Skeletal muscle tissue (tissue), 3 donors: ENCODE measurements at regions not wholly inside any gene's neighbourhood (a gene's known extent, or its start where the extent isn't known, plus 50 kb on each side); places are given as distances from the start of the nearest gene placed in this dataset.

Experiments
- H3K27ac ChIP-seq: one replicate; pipeline ENCODE4 v1.7.0; 2013; ENCODE audit warnings: mild to moderate bottlenecking, low read depth, low read length, inconsistent platforms
- H3K27me3 ChIP-seq, 3 donors: one replicate each; pipeline ENCODE4 v1.7.0; 2013; ENCODE audit warnings: low read length in 3 of 3; ENCODE audit not compliant: control insufficient read depth in 3 of 3, insufficient read depth in 3 of 3
- H3K36me3 ChIP-seq, 3 donors: one replicate each; pipeline ENCODE4 v1.7.0; 2013; ENCODE audit warnings: low read length in 3 of 3; ENCODE audit not compliant: control insufficient read depth in 3 of 3, insufficient read depth in 3 of 3
- H3K4me1 ChIP-seq, 3 donors: one replicate each; pipeline ENCODE4 v1.7.0; 2013; ENCODE audit warnings: low read length in 3 of 3, mild to moderate bottlenecking in 3 of 3; ENCODE audit not compliant: control insufficient read depth in 3 of 3, insufficient read depth in 3 of 3
- H3K4me3 ChIP-seq, 3 donors: one replicate each; pipeline ENCODE4 v1.7.0; 2013; ENCODE audit warnings: low read length in 3 of 3
- H3K9ac ChIP-seq, 3 donors: one replicate each; pipeline ENCODE4 v1.7.0; 2013; ENCODE audit warnings: low read length in 3 of 3, mild to moderate bottlenecking in 3 of 3, moderate library complexity in 2 of 3, low read depth in 1 of 3
- H3K9me3 ChIP-seq, 3 donors: one replicate each; pipeline ENCODE4 v1.7.0; 2013; ENCODE audit warnings: low read length in 3 of 3; ENCODE audit not compliant: control insufficient read depth in 3 of 3
- donor health status: Osteomylitis.

GRCh38 chr6:137767911-137768690, 99.0 kb upstream of the TNFAIP3 start:
- H3K27me3 ChIP-seq: no peaks in the 10 kb centered on the region
- H3K4me1 ChIP-seq: no peaks in the 10 kb centered on the region
- H3K27ac ChIP-seq: no peak overlapping the region
- no peak overlapping the region for H3K9ac ChIP-seq
- no peaks in the 10 kb centered on the region for H3K9me3 ChIP-seq
- no peaks in the 10 kb centered on the region for H3K36me3 ChIP-seq
- H3K4me3 ChIP-seq: no peak overlapping the region

- Histone ChIP-seq H3K27ac (no peak overlapping the region), H3K4me3 (no peak overlapping the region), H3K9me3 (no peaks in the 10 kb centered on the region), H3K36me3 (no peaks in the 10 kb centered on the region), H3K4me1 (no peaks in the 10 kb centered on the region), H3K27me3 (no peaks in the 10 kb centered on the region), H3K9ac (no peak overlapping the region)
Observed at GRCh38 chr6:137768935-137769334, 98.1 kb upstream of the TNFAIP3 start.

- H3K27ac ChIP-seq: no peak overlapping the region
- H3K36me3 ChIP-seq: no peaks in the 10 kb centered on the region
- H3K9ac ChIP-seq: no peak overlapping the region
- H3K27me3 ChIP-seq: no peaks in the 10 kb centered on the region
- H3K9me3 ChIP-seq: no peaks in the 10 kb centered on the region
- H3K4me3 ChIP-seq: no peak overlapping the region
- no peaks in the 10 kb centered on the region for H3K4me1 ChIP-seq
Observed at GRCh38 chr6:137769797-137770362, 97.2 kb upstream of the TNFAIP3 start.

- Histone ChIP-seq H3K27ac (no peak overlapping the region), H3K9me3 (no peaks in the 10 kb centered on the region), H3K27me3 (no peaks in the 10 kb centered on the region), H3K36me3 (no peaks in the 10 kb centered on the region), H3K4me1 (peaks cover 0 to 10% (median 0%) of the 10 kb centered on the region in 3 donors), H3K4me3 (no peak overlapping the region), H3K9ac (no peak overlapping the region)
Observed at GRCh38 chr6:137772541-137773250, 94.4 kb upstream of the TNFAIP3 start.

GRCh38 chr6:137775227-137775626, 91.8 kb upstream of the TNFAIP3 start:
- Histone ChIP-seq H3K4me1 (peaks cover 0 to 10% (median 0%) of the 10 kb centered on the region in 3 donors), H3K27ac (no peak overlapping the region), H3K36me3 (no peaks in the 10 kb centered on the region), H3K4me3 (no peak overlapping the region), H3K9me3 (no peaks in the 10 kb centered on the region), H3K27me3 (no peaks in the 10 kb centered on the region), H3K9ac (no peak overlapping the region)

- no peak overlapping the region for H3K4me3 ChIP-seq
- H3K27ac ChIP-seq: no peak overlapping the region
- no peaks in the 10 kb centered on the region for H3K36me3 ChIP-seq
- H3K27me3 ChIP-seq: no peaks in the 10 kb centered on the region
- H3K9me3 ChIP-seq: no peaks in the 10 kb centered on the region
- H3K4me1 ChIP-seq: peaks cover 0 to 10% (median 0%) of the 10 kb centered on the region in 3 donors
- no peak overlapping the region for H3K9ac ChIP-seq
Observed at GRCh38 chr6:137775720-137776119, 91.3 kb upstream of the TNFAIP3 start.

GRCh38 chr6:137776256-137776655, 90.8 kb upstream of the TNFAIP3 start:
- Histone ChIP-seq H3K9ac (no peak overlapping the region), H3K9me3 (no peaks in the 10 kb centered on the region), H3K4me3 (no peak overlapping the region), H3K36me3 (no peaks in the 10 kb centered on the region), H3K27me3 (no peaks in the 10 kb centered on the region), H3K4me1 (peaks cover 0 to 10% (median 0%) of the 10 kb centered on the region in 3 donors), H3K27ac (no peak overlapping the region)

GRCh38 chr6:137776786-137777686, 90.0 kb upstream of the TNFAIP3 start:
- Histone ChIP-seq H3K36me3 (no peaks in the 10 kb centered on the region), H3K9me3 (no peaks in the 10 kb centered on the region), H3K27ac (no peak overlapping the region), H3K27me3 (no peaks in the 10 kb centered on the region), H3K4me3 (no peak overlapping the region), H3K9ac (no peak overlapping the region), H3K4me1 (peaks cover 0 to 10% (median 0%) of the 10 kb centered on the region in 3 donors)

GRCh38 chr6:137777687-137778075, 89.4 kb upstream of the TNFAIP3 start:
- H3K9ac ChIP-seq: no peak overlapping the region
- H3K4me1 ChIP-seq: peaks cover 0 to 10% (median 0%) of the 10 kb centered on the region in 3 donors
- H3K36me3 ChIP-seq: no peaks in the 10 kb centered on the region
- no peaks in the 10 kb centered on the region for H3K9me3 ChIP-seq
- no peak overlapping the region for H3K4me3 ChIP-seq
- H3K27ac ChIP-seq: no peak overlapping the region
- no peaks in the 10 kb centered on the region for H3K27me3 ChIP-seq
